Neural progenitor cell (in vitro differentiated cells): ENCODE measurements at regions not wholly inside any gene's neighbourhood (a gene's known extent, or its start where the extent isn't known, plus 50 kb on each side); places are given as distances from the start of the nearest gene placed in this dataset.

Experiments
- EZH2phosphoT487 ChIP-seq: fragments of 200-600 bp; sonication (generic); IDR thresholded peaks from 2 replicates; pipeline ENCODE4 v1.6.1; 2017; ENCODE audit warnings: antibody characterized with exemption
- TF ChIP-seq, protein P1 (sequence below): fragments of 200-600 bp; sonication (generic); IDR thresholded peaks from 2 replicates; pipeline ENCODE4 v1.5.1; 2017; ENCODE audit warnings: antibody characterized with exemption, mild to moderate bottlenecking

DNA sequence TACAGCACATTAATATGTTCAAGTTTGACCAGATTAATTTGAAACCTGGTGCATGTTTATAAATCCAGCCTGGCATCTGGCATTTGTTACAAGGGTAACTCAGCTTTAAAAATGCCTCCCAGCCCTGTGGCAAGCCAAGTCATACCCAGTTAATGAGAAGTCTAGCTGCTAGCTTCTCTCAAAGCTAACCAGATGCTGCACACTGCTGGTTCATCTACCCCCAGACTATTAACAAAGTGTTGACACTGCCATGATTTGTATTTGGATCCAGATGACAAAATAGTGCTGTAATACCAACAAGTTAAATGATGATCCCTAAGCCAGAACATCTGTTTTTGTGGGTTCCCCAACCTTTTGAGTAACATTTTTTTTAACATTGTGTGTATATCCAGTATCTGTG lies 573.7 kb upstream of the DAB2 start:
- TF ChIP-seq, protein P1, sequence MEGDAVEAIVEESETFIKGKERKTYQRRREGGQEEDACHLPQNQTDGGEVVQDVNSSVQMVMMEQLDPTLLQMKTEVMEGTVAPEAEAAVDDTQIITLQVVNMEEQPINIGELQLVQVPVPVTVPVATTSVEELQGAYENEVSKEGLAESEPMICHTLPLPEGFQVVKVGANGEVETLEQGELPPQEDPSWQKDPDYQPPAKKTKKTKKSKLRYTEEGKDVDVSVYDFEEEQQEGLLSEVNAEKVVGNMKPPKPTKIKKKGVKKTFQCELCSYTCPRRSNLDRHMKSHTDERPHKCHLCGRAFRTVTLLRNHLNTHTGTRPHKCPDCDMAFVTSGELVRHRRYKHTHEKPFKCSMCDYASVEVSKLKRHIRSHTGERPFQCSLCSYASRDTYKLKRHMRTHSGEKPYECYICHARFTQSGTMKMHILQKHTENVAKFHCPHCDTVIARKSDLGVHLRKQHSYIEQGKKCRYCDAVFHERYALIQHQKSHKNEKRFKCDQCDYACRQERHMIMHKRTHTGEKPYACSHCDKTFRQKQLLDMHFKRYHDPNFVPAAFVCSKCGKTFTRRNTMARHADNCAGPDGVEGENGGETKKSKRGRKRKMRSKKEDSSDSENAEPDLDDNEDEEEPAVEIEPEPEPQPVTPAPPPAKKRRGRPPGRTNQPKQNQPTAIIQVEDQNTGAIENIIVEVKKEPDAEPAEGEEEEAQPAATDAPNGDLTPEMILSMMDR: no peak
- no peak for TF ChIP-seq EZH2phosphoT487
